ENCODE measurements at regions not wholly inside any gene's neighbourhood (a gene's known extent, or its start where the extent isn't known, plus 50 kb on each side); places are given as distances from the start of the nearest gene placed in this dataset.

- Histone ChIP-seq H3K4me3 (ENCODE audit: low read depth in 2 of 2, low read length in 2 of 2) (no peak overlapping the region), H3K36me3 (ENCODE audit: control insufficient read depth, insufficient read depth, low read length) (no peaks in the 10 kb centered on the region), H3K4me1 (ENCODE audit: control insufficient read depth, insufficient read depth, low read length) (no peaks in the 10 kb centered on the region; the same call in 1 of the 2 replicates), H3K27ac (ENCODE audit: low read length) (no peak overlapping the region), H3K27me3 (ENCODE audit: control insufficient read depth, insufficient read depth, low read length) (peaks cover 5% of the 10 kb centered on the region), H3K9me3 (ENCODE audit: control insufficient read depth, insufficient read depth, low read depth, low read length) (no peaks in the 10 kb centered on the region)
- no TSS peak for BruUV-seq (replicated peaks)
- intact Hi-C loops (cut with micrococcal nuclease; ENCODE audit: unreplicated experiment) (no loop called here), in situ Hi-C loops (cut with HindIII; ENCODE audit: low pct_unique_long_range_greater_than_20kb, low sequenced_read_pairs) (no loop called here)
- CTCF ChIA-PET: no interaction called here
- POLR2A ChIA-PET: no interaction called here
- no peak for TF ChIP-seq POLR2AphosphoS5 (IDR thresholded peaks at IDR 0.05; ENCODE audit: low read depth, low read length)
- TF ChIP-seq TCF7L2 (IDR thresholded peaks at IDR 0.05; ENCODE audit: low read depth, low read length): no peak
- no peak for TF ChIP-seq REST (IDR thresholded peaks at IDR 0.05; ENCODE audit: insufficient read depth in 1 of 2, low read depth in 2 of 2, low read length in 1 of 2)
- no peak for TF ChIP-seq SIN3A (IDR thresholded peaks at IDR 0.05; ENCODE audit: borderline replicate concordance, insufficient read depth, low read depth, low read length)
- TF ChIP-seq CTCF (IDR thresholded peaks at IDR 0.05): no peak
- DNase-seq (ENCODE audit: low read depth, low spot score): no peak
- ATAC-seq: no peak
Measured at GRCh38 chr11:116373104-116373944, 399.5 kb downstream of the BUD13 start.

- ChIA-PET CTCF (no interaction called here), POLR2A (no interaction called here)
- in situ Hi-C loops (cut with HindIII; ENCODE audit: low pct_unique_long_range_greater_than_20kb, low sequenced_read_pairs) (no loop called here), intact Hi-C loops (cut with micrococcal nuclease; ENCODE audit: unreplicated experiment) (no loop called here)
- Histone ChIP-seq H3K27ac (ENCODE audit: low read length) (no peak overlapping the region), H3K36me3 (ENCODE audit: control insufficient read depth, insufficient read depth, low read length) (no peaks in the 10 kb centered on the region), H3K9me3 (ENCODE audit: control insufficient read depth, insufficient read depth, low read depth, low read length) (no peaks in the 10 kb centered on the region), H3K4me1 (ENCODE audit: control insufficient read depth, insufficient read depth, low read length) (no peaks in the 10 kb centered on the region; the same call in 1 of the 2 replicates), H3K27me3 (ENCODE audit: control insufficient read depth, insufficient read depth, low read length) (peaks cover 5% of the 10 kb centered on the region), H3K4me3 (ENCODE audit: low read depth in 2 of 2, low read length in 2 of 2) (no peak overlapping the region)
- BruUV-seq (replicated peaks): no TSS peak
- ATAC-seq: no peak
- no peak for TF ChIP-seq REST (IDR thresholded peaks at IDR 0.05; ENCODE audit: insufficient read depth in 1 of 2, low read depth in 2 of 2, low read length in 1 of 2)
- no peak for TF ChIP-seq SIN3A (IDR thresholded peaks at IDR 0.05; ENCODE audit: borderline replicate concordance, insufficient read depth, low read depth, low read length)
- TF ChIP-seq TCF7L2 (IDR thresholded peaks at IDR 0.05; ENCODE audit: low read depth, low read length): no peak
- TF ChIP-seq POLR2AphosphoS5 (IDR thresholded peaks at IDR 0.05; ENCODE audit: low read depth, low read length): no peak
- no peak for DNase-seq (ENCODE audit: low read depth, low spot score)
Measured at GRCh38 chr11:116371146-116371545, 401.6 kb downstream of the BUD13 start.
